Activated CD4-positive, alpha-beta T cell treated with anti-CD3 and anti-CD28 coated beads, Interleukin-2, amount 10 ng/mL, durations not matched to agents 7 days and 5 days (primary cell): ENCODE measurements at regions not wholly inside any gene's neighbourhood (a gene's known extent, or its start where the extent isn't known, plus 50 kb on each side); places are given as distances from the start of the nearest gene placed in this dataset.

ENCODE experiments used
- CTCF ChIA-PET: fragments of 350-600 bp; sonication (Branson Sonifier 250); formaldehyde crosslinking; loops from one replicate; lab custom pipeline; 2021; ENCODE audit warnings: antibody characterized with exemption; lab: Charles Lee
- POLR2A ChIA-PET: fragments of 350-600 bp; sonication (Branson Sonifier 250); formaldehyde crosslinking; loops from one replicate; lab custom pipeline; 2021; ENCODE audit warnings: antibody characterized with exemption; lab: Charles Lee
- DNase-seq: peaks from one replicate; pipeline ENCODE4 v3.0.0-alpha.2; 2020
- H3K27ac Mint-ChIP-seq: one replicate; pipeline ENCODE4 v1.8.0; 2021; ENCODE audit warnings: mild to moderate bottlenecking, moderate library complexity, mixed read lengths
- H3K27me3 Mint-ChIP-seq: one replicate; pipeline ENCODE4 v1.8.0; 2021; ENCODE audit warnings: mixed read lengths
- H3K36me3 Mint-ChIP-seq: one replicate; pipeline ENCODE4 v1.8.0; 2021; ENCODE audit warnings: low read depth, mixed read lengths
- H3K4me1 Mint-ChIP-seq: one replicate; pipeline ENCODE4 v1.8.0; 2021; ENCODE audit warnings: mixed read lengths
- H3K4me3 Mint-ChIP-seq: one replicate; pipeline ENCODE4 v1.8.0; 2021; ENCODE audit warnings: mild to moderate bottlenecking, moderate library complexity, mixed read lengths
- H3K9me3 Mint-ChIP-seq: one replicate; pipeline ENCODE4 v1.8.0; 2021; ENCODE audit warnings: mixed read lengths

GRCh38 chr22:27397036-27397953 is 404.3 kb downstream of the MN1 start:
- H3K9me3 Mint-ChIP-seq = peaks cover 5% of the 10 kb centered on the region
- DNase-seq = no peak
- H3K4me3 Mint-ChIP-seq = no peak overlapping the region
- no peak overlapping the region for H3K27ac Mint-ChIP-seq
- ChIA-PET CTCF (no interaction called here), POLR2A (no interaction called here)
- no peaks in the 10 kb centered on the region for H3K27me3 Mint-ChIP-seq
- no peaks in the 10 kb centered on the region for H3K4me1 Mint-ChIP-seq
- no peaks in the 10 kb centered on the region for H3K36me3 Mint-ChIP-seq

GRCh38 chr22:27397954-27398342 is 403.6 kb downstream of the MN1 start:
- no peaks in the 10 kb centered on the region for H3K36me3 Mint-ChIP-seq
- POLR2A ChIA-PET = no interaction called here
- H3K4me1 Mint-ChIP-seq = no peaks in the 10 kb centered on the region
- CTCF ChIA-PET = no interaction called here
- peaks cover 5% of the 10 kb centered on the region for H3K9me3 Mint-ChIP-seq
- H3K4me3 Mint-ChIP-seq = no peak overlapping the region
- no peak overlapping the region for H3K27ac Mint-ChIP-seq
- no peak for DNase-seq
- no peaks in the 10 kb centered on the region for H3K27me3 Mint-ChIP-seq

- CTCF ChIA-PET = no interaction called here
- H3K4me3 Mint-ChIP-seq = no peak overlapping the region
Observed at GRCh38 chr22:27399161-27399560, 402.4 kb downstream of the MN1 start.

GRCh38 chr22:27400811-27401210 is 400.7 kb downstream of the MN1 start:
- ChIA-PET POLR2A (no interaction called here), CTCF (no interaction called here)
- H3K4me1 Mint-ChIP-seq = no peaks in the 10 kb centered on the region
- no peaks in the 10 kb centered on the region for H3K27me3 Mint-ChIP-seq
- H3K36me3 Mint-ChIP-seq = no peaks in the 10 kb centered on the region
- DNase-seq = no peak
- no peak overlapping the region for H3K4me3 Mint-ChIP-seq
- no peak overlapping the region for H3K27ac Mint-ChIP-seq
- H3K9me3 Mint-ChIP-seq = peaks cover 5% of the 10 kb centered on the region

More at GRCh38 chr22:27399161-27399560, 402.4 kb downstream of the MN1 start:
- Mint-ChIP-seq H3K4me1 (no peaks in the 10 kb centered on the region), H3K27me3 (no peaks in the 10 kb centered on the region), H3K9me3 (peaks cover 5% of the 10 kb centered on the region), H3K36me3 (no peaks in the 10 kb centered on the region), H3K27ac (no peak overlapping the region)
- DNase-seq = no peak
- POLR2A ChIA-PET = no interaction called here

GRCh38 chr22:27401321-27401720 is 400.2 kb downstream of the MN1 start:
- ChIA-PET POLR2A (no interaction called here), CTCF (no interaction called here)
- DNase-seq = no peak
- Mint-ChIP-seq H3K27me3 (no peaks in the 10 kb centered on the region), H3K9me3 (peaks cover 5% of the 10 kb centered on the region), H3K36me3 (no peaks in the 10 kb centered on the region), H3K27ac (no peak overlapping the region), H3K4me1 (no peaks in the 10 kb centered on the region), H3K4me3 (no peak overlapping the region)

GRCh38 chr22:27404441-27404840 is 397.1 kb downstream of the MN1 start:
- ChIA-PET CTCF (no interaction called here), POLR2A (no interaction called here)
- H3K4me3 Mint-ChIP-seq = no peak overlapping the region
- H3K4me1 Mint-ChIP-seq = peaks cover 4% of the 10 kb centered on the region
- no peak for DNase-seq
- no peaks in the 10 kb centered on the region for H3K27me3 Mint-ChIP-seq
- peaks cover 5% of the 10 kb centered on the region for H3K9me3 Mint-ChIP-seq
- H3K27ac Mint-ChIP-seq = no peak overlapping the region
- no peaks in the 10 kb centered on the region for H3K36me3 Mint-ChIP-seq

- ChIA-PET CTCF (no interaction called here), POLR2A (no interaction called here)
- Mint-ChIP-seq H3K27me3 (no peaks in the 10 kb centered on the region), H3K27ac (no peak overlapping the region), H3K36me3 (no peaks in the 10 kb centered on the region), H3K4me1 (peaks cover 4% of the 10 kb centered on the region), H3K9me3 (peaks cover 5% of the 10 kb centered on the region), H3K4me3 (no peak overlapping the region)
- DNase-seq = peak; percentile 16
Observed at GRCh38 chr22:27405672-27406388, 395.7 kb downstream of the MN1 start.

GRCh38 chr22:27406389-27406861 is 395.1 kb downstream of the MN1 start:
- Mint-ChIP-seq H3K36me3 (no peaks in the 10 kb centered on the region), H3K4me1 (peaks cover 4% of the 10 kb centered on the region), H3K27me3 (no peaks in the 10 kb centered on the region), H3K9me3 (peaks cover 5% of the 10 kb centered on the region), H3K27ac (no peak overlapping the region), H3K4me3 (no peak overlapping the region)
- ChIA-PET CTCF (no interaction called here), POLR2A (no interaction called here)
- DNase-seq = no peak

GRCh38 chr22:27407369-27407985 is 394.1 kb downstream of the MN1 start:
- Mint-ChIP-seq H3K9me3 (no peaks in the 10 kb centered on the region), H3K36me3 (no peaks in the 10 kb centered on the region), H3K4me3 (no peak overlapping the region), H3K4me1 (peaks cover 4% of the 10 kb centered on the region), H3K27me3 (no peaks in the 10 kb centered on the region), H3K27ac (no peak overlapping the region)
- ChIA-PET POLR2A (no interaction called here), CTCF (no interaction called here)
- DNase-seq = no peak

GRCh38 chr22:27408068-27408467 is 393.5 kb downstream of the MN1 start:
- Mint-ChIP-seq H3K4me1 (peaks cover 4% of the 10 kb centered on the region), H3K27me3 (no peaks in the 10 kb centered on the region), H3K9me3 (no peaks in the 10 kb centered on the region), H3K27ac (no peak overlapping the region), H3K36me3 (no peaks in the 10 kb centered on the region), H3K4me3 (no peak overlapping the region)
- no peak for DNase-seq
- POLR2A ChIA-PET = no interaction called here
- CTCF ChIA-PET = no interaction called here

GRCh38 chr22:27409299-27409698 is 392.3 kb downstream of the MN1 start:
- ChIA-PET POLR2A (no interaction called here), CTCF (no interaction called here)
- DNase-seq = no peak
- H3K27me3 Mint-ChIP-seq = no peaks in the 10 kb centered on the region
- peaks cover 4% of the 10 kb centered on the region for H3K4me1 Mint-ChIP-seq
- no peaks in the 10 kb centered on the region for H3K9me3 Mint-ChIP-seq
- H3K4me3 Mint-ChIP-seq = no peak overlapping the region
- no peaks in the 10 kb centered on the region for H3K36me3 Mint-ChIP-seq
- H3K27ac Mint-ChIP-seq = no peak overlapping the region

GRCh38 chr22:27412866-27413445 is 388.6 kb downstream of the MN1 start:
- peaks cover 7% of the 10 kb centered on the region for H3K27me3 Mint-ChIP-seq
- H3K4me3 Mint-ChIP-seq = no peak overlapping the region
- H3K9me3 Mint-ChIP-seq = no peaks in the 10 kb centered on the region
- ChIA-PET POLR2A (no interaction called here), CTCF (no interaction called here)
- H3K4me1 Mint-ChIP-seq = peaks cover 4% of the 10 kb centered on the region
- DNase-seq = no peak
- H3K36me3 Mint-ChIP-seq = no peaks in the 10 kb centered on the region
- no peak overlapping the region for H3K27ac Mint-ChIP-seq

- CTCF ChIA-PET = no interaction called here
- H3K36me3 Mint-ChIP-seq = no peaks in the 10 kb centered on the region
- POLR2A ChIA-PET = no interaction called here
- H3K27me3 Mint-ChIP-seq = peaks cover 7% of the 10 kb centered on the region
- H3K4me3 Mint-ChIP-seq = no peak overlapping the region
- no peaks in the 10 kb centered on the region for H3K9me3 Mint-ChIP-seq
- H3K4me1 Mint-ChIP-seq = no peaks in the 10 kb centered on the region
- H3K27ac Mint-ChIP-seq = no peak overlapping the region
- DNase-seq = no peak
Observed at GRCh38 chr22:27413702-27414101, 387.9 kb downstream of the MN1 start.
